ENCODE measurements at regions not wholly inside any gene's neighbourhood (a gene's known extent, or its start where the extent isn't known, plus 50 kb on each side); places are given as distances from the start of the nearest gene placed in this dataset.
"Not testable (repeated sequence)": the region's sequence is repeated elsewhere in the genome, so short reads cannot be mapped to it uniquely, and the experiment has no call there.

GRCh38 chr6:141969768-141970415 is 162.8 kb upstream of the GJE1 start:
- not testable (repeated sequence) for DNase-seq (ENCODE audit: low spot score)

DNA sequence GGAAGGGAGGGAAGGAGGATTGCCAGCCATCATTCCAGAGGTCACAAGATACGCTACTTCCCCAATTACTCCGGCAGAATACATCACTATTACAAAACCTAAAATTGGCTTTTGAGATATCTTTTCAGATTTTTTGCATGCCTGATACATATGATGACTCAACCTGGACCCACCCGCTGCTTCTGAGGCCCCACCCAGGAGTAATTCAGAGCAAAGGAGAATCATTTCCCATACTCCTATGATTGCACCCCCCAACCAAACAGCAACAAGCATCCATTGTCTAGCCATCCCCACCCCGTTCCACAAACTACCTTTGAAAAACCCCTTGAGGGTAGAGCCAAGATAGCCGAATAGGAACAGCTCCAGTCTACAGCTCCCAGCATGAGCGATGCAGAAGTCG is 163.5 kb upstream of the GJE1 start:
- no peak for DNase-seq (ENCODE audit: low spot score)

- DNase-seq (ENCODE audit: low spot score): no peak
Observed at GRCh38 chr6:141968632-141969031, 164.1 kb upstream of the GJE1 start.

GRCh38 chr6:141965016-141965545 is 167.6 kb upstream of the GJE1 start:
- no peak for DNase-seq (ENCODE audit: low spot score)

DNA sequence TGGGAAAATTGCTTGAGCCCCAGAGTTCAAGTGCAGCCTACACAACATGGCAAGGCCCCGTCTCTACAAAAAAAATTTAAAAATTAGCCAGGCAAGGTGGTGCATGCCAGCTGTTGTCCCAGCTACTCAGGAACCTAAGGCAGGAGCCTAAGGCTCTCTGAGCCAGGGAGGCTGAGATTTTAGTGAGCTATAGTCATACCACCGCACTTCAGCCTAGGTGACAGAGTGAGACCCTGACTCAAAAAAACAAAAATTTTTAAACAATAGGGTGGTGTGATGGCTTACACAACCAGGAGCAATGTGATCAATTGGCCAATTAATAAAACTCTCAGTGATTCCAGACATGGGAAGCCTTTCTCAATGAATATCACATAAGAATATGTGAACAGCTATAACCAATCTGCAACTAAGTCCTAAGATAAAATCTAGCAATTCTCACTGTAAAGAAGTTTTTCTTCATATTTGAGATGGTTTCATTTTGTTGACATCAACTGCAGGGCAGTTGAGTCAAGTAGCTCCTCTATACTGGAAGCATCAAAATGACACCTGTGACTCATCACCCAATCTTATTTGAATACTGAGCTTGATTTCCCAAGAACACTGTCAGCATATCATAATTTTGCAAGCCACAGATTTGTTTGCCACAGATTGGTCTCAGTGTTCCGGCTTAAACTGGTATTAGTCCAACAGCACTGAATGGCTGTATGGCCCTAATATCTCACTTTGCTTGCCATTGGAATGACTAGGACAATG is 169.0 kb upstream of the GJE1 start:
- no peak for DNase-seq (ENCODE audit: low spot score)

GRCh38 chr6:141957271-141957670 is 175.5 kb upstream of the GJE1 start:
- no peak for DNase-seq (ENCODE audit: low spot score)

- no peak for DNase-seq (ENCODE audit: low spot score)
Observed at GRCh38 chr6:141956868-141957267, 175.9 kb upstream of the GJE1 start.

- DNase-seq (ENCODE audit: low spot score): no peak
Observed at GRCh38 chr6:141956046-141956761, 176.5 kb upstream of the GJE1 start.

DNA sequence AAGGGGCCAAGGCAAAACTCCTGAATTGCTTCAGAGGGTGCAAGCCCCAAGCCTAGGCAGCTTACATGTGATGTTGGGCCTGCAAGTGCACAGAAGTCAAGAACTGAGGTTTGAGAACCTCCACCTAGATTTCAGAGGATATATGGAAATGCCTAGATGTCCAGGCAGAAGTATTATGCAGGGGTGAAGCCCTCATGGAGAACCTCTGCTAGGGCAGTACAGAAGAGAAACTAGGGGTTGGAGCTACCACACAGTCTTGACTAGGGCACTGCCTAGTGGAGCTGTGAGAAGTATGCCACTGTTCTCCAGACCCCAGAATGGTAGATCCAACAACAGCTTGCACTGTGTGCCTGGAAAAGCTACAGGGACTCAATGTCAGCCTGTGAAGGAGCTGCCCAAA is 179.7 kb upstream of the GJE1 start:
- DNase-seq (ENCODE audit: low spot score): no peak

DNA sequence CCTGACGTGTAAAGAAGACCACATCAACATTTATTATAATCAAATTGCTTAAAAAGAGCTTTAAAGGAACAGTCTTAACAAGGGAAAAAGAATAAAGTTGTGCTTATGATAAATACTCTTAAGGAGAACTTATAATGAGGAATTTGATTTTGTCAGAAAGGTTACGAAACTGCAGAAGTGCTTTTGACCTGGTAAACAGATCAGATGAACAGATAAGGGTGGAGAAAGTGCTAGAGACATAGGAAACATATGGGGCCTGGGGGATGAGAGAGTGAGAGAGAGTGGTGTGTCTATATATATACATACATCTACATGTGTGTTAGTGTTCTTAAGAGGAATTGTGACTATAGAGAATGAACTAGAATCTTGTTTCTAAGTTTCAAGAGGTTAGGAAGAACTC is 186.2 kb upstream of the GJE1 start:
- DNase-seq (ENCODE audit: low spot score): no peak

- DNase-seq (ENCODE audit: low spot score): no peak
Observed at GRCh38 chr6:141938664-141939063, 194.1 kb upstream of the GJE1 start.

GRCh38 chr6:141932685-141933084 is 200.0 kb upstream of the GJE1 start:
- DNase-seq (ENCODE audit: low spot score): no peak

DNA sequence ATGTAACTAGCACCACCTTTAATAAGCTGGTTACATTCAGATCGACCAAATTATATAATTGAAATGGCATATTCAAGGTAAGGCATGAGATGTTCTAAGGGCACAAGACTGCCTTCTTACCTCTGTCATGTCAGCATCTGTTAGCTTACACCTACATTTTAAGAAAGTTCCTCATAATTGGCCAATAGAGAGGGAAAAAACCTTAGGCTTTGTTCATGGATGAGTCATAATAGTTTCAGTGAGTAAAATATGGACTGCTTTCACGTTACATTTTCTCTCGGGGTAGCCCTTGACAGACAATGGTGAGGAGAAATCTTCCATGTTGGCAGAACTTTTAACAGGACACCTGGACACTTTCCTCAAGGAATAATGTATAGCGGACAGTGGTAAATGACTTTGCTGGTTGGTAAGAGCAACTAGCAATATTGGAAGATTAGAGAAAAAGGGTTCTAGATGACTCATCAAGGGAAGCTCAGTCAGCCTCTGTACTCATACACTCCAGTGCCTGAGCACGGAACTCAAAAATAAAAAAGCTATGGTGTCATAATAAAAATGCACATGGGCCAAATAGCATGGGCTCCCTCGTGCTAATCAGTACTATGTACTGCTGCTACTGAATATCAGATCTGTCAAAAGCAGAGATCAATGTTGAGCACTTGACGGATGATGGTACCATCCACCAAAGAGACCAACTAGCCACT is 206.4 kb upstream of the GJE1 start:
- not testable (repeated sequence) for DNase-seq (ENCODE audit: low spot score)

GRCh38 chr6:141925001-141925400 is 207.7 kb upstream of the GJE1 start:
- DNase-seq (ENCODE audit: low spot score): no peak

- DNase-seq (ENCODE audit: low spot score): no peak
Observed at GRCh38 chr6:141922898-141923297, 209.8 kb upstream of the GJE1 start.

- DNase-seq (ENCODE audit: low spot score): not testable (repeated sequence)
Observed at GRCh38 chr6:141916682-141917505, 215.8 kb upstream of the GJE1 start.

GRCh38 chr6:141914646-141915045 is 218.1 kb upstream of the GJE1 start:
- DNase-seq (ENCODE audit: low spot score): no peak

GRCh38 chr6:141906569-141907080 is 226.1 kb upstream of the GJE1 start:
- no peak for DNase-seq (ENCODE audit: low spot score)

GRCh38 chr6:141890661-141891060 is 242.1 kb upstream of the GJE1 start:
- no peak for DNase-seq (ENCODE audit: low spot score)

- no peak for DNase-seq (ENCODE audit: low spot score)
Observed at GRCh38 chr6:141884850-141885249, 247.9 kb upstream of the GJE1 start.

DNA sequence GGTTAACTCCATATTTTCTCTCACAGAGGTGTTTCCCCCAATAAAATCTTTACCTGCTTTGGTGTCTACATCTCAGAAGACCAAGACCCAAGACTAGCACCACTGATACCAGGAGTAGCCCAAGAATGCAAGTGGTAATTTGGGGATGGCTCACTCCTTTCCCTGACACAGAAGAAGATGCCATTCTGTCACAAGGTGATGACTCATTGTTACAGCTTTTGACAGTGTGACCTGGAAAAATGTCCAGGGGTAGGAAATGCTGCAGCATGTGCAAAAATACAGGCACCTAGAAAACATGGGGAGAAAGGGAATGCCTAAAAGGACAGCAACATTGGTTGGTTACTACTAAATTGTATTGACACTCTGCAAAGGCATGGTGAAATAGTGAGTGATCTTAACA is 254.0 kb upstream of the GJE1 start:
- DNase-seq (ENCODE audit: low spot score): no peak

Measured in kidney capillary endothelial cell (primary cell).